SIG-M5 treated with dmso at 0.1 percent for 504 hours (cell line): ENCODE measurements at regions not wholly inside any gene's neighbourhood (a gene's known extent, or its start where the extent isn't known, plus 50 kb on each side); places are given as distances from the start of the nearest gene placed in this dataset.
"Not testable (repeated sequence)": the region's sequence is repeated elsewhere in the genome, so short reads cannot be mapped to it uniquely, and the experiment has no call there.

ENCODE experiments used
- DNase-seq: peaks from one replicate; lab custom pipeline; 2025; ENCODE audit not compliant: unreplicated experiment; lab: John Stamatoyannopoulos, UW

- DNase-seq = no peak
These were observed 498.8 kb downstream of the IRS2 start for GRCh38 chr13:109287553-109287952.

DNA sequence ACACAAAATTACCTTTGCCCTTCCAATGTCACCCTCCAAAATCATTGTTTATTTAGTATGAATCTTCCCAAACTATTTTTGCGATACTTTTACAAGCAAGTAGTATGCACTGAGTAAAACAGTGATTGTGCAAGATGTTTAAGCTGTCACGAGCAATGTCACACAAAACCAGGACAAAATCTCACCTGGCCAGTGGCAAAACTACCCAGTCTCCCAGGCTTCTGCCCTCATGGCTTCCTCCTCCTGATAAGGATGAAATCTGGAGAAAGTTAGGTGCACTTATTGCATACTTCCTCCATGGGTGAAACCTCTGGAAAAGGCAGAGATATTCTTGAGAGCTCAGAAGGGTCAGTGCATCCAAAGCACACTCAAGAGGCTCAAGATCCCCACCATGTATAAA lies 500.8 kb downstream of the IRS2 start:
- no peak for DNase-seq

DNA sequence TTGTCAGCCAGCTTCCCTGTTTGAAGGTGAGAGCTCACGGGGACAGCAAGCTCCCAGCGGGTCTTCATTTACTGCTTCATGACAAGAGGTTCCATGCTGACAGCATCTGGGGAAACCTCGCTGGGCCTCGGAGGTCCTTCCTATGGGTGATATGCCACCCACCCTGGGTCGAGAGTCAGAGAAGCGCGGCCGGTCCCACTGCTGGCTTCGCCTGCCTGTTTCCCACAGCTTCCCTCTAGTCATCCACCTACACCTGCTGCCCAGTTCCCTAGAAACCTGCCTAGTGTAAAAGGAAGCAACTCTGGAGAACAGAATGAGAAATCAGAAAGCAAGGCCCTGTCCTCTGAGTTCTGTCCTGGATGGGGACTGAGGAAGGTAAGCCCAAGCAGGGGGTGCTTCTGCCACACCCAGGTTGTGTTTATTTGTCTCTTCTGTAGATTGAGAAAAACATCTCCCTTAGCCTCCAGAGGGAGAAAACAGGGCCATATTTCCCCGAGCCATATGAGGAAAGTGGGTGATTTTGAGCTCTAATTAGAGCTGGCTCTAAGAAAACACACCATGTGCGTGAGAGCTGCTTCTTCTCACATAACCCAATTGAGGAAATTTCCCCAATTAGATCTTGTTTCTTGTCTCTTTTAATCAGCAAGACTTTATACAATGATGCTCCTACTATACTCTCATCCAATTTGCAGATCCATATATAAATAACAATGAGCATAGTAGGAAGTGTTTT lies 504.3 kb downstream of the IRS2 start:
- DNase-seq = no peak

DNA sequence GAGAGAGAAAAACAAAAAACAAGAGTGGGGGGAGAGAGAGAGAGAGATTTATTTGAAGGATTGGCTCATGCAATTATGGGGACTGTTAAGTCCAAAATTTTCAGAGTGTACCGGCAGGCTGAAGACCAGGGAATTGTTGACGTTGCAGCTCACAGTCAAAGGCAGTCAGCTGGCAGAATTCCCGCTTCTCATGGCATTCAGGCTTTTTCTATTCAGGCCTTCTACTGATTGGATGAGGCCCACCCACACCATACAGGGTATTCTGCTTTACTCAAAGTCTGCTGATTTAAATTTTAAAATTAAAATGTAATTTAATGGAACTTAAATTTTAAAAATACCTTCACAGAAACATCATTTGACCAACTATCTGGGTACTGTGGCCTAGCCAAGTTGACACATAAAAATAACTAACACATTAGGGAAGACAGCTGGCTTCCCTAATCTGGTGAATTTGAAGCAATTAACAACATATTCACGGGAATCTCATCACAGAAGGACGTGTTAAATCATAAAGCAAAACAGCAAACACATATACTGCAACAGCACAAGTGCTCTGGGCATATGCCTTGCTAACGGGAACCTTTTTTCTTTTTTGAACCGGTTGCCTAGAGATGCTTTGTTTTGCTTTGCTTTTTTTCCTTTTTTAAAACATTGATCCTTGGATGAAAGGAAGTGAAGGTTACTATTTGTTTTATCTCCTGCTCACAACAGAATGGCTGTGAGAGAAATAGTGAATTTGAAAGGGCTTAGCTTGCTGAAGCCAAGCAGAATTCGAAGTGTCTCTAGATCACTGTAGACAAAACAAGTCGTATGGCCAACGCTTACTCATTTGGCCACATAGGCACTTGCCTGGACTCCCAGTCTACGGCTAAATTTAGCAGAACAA lies 505.1 kb downstream of the IRS2 start:
- no peak for DNase-seq

GRCh38 chr13:109276261-109276660 lies 510.1 kb downstream of the IRS2 start:
- no peak for DNase-seq

DNA sequence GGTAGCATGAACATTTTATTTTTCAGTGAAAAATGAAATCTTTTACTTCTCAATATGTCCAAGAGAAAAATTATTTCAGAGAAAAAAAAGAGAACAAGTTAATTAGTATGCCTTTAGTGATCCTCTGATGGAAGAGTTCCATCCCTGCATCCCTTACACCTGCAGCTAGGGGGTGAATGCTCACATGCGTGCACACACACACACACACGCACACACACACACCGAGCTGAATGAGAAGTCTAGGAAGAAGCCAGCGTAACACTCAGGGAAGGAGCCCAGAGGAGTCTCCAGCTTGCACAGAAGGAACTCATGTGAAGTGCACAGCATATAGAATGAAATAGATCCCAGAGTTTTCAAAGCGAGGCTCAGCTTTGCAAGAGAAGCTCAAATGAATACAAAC lies 510.5 kb downstream of the IRS2 start:
- no peak for DNase-seq

- DNase-seq = no peak
These were observed 511.1 kb downstream of the IRS2 start for GRCh38 chr13:109275139-109275745.

- no peak for DNase-seq
These were observed 512.1 kb downstream of the IRS2 start for GRCh38 chr13:109274188-109274821.

DNA sequence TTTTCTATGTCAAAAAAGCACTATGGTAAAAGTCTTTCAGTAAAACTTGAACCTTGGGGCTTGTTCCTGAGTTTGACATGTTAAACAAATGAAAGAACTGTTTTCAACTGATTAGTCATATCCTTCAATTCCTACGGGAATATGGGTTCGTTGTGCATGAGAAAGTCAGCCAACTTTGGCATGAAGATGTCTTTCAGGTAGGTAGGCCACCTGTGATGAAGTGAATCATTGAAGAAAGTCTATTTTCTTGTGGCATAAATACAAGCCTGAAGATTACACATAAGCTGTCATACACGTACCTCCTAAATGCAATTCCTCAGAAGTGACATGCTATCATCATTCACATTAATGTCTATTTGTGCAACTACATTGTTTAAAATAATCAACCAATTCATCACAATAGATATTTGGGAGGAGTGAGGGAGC lies 513.0 kb downstream of the IRS2 start:
- DNase-seq = no peak

DNA sequence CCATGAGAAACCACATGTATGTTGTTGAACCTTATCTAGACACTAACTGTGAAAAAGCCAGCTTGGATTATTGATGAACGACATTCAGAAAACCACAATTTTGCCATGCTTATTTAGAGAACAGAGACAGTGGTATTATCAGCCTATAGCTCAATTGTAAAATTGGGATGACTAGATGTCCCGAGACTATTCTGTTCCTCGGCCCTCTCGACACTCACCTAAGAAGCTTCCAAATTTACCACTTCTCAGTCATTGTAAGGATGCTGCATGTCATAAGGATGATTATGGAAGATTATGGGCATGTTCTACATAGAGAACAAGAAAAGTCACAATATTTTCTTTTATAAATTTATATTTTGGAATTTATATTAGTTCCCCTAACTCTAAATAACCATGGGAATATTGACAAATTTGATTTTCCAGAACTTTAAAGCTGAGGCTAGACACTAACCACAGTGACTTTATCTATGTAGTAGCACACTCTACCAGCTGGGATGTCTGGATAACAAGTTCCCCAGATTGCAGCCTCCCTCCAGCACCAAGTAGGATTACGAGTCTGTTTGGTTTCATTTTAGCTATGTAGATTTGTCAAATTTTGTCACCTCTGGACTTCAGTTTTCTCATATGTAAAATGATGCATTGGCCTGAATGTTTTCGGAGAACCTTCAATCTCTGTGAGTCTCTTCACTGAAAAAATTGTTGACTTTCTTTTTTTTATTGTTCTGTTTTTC lies 513.6 kb downstream of the IRS2 start:
- DNase-seq = no peak

DNA sequence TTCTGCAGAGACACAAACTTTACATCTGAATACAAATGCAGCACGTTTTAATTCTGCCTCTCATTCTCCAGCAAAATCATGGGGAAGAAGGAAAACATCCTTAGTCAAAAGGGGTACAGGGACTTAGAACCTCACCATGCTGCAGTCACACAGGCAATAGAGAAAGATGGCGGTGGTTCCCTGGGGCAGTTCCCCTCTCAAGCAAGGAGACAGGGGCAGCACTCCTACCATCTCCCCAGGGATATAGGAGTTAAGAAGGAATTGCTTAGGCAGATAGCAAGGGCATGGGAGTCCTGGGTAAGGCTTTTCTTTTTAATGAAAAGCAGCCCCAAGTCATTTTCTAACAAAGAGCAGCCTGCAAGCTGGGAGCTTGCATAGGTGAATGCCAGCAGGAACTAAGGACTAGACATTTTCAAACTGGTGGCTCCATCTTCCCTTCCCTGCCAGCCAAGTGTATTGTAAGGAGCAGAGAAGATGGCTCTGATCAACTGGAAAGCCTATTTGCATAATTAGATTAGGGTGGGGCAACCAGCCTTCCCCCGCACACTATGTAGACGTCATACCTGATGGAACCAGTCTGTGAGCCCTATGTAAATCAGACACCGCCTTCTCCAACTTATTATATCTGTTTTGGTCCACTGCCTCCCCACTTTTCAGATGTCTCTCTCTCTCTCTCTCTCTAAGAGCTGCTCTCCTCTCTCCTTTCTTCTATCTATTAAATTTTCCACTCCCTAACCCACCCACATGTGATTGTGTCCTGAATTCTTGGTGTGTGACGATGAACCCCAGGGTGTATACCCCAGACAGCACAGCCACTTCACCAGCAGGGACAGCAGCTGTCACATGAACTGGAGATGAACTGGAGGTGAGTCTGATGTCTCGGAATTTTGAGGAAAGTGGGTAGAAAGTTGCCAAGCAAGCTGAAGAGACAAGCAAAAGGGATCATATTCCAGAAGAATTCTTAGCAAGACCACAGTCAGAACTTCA lies 514.5 kb downstream of the IRS2 start:
- no peak for DNase-seq

- DNase-seq = no peak
These were observed 515.3 kb downstream of the IRS2 start for GRCh38 chr13:109271061-109271460.

- not testable (repeated sequence) for DNase-seq
These were observed 517.0 kb downstream of the IRS2 start for GRCh38 chr13:109269381-109269780.

DNA sequence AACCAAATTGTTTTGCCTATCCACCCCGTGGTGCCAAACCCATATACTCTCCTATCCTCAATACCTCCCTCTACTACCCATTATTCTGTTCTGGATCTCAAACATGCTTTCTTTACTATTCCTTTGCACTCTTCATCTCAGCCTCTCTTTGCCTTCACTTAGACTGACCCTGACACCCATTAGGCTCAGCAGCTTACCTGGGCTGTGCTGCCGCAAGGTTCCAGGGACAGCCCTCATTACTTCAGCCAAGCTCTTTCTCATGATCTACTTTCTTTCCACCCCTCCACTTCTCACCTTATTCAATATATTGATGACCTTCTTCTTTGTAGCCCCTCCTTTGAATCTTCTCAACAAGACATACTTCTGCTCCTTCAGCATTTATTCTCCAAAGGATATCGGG lies 517.9 kb downstream of the IRS2 start:
- not testable (repeated sequence) for DNase-seq

DNA sequence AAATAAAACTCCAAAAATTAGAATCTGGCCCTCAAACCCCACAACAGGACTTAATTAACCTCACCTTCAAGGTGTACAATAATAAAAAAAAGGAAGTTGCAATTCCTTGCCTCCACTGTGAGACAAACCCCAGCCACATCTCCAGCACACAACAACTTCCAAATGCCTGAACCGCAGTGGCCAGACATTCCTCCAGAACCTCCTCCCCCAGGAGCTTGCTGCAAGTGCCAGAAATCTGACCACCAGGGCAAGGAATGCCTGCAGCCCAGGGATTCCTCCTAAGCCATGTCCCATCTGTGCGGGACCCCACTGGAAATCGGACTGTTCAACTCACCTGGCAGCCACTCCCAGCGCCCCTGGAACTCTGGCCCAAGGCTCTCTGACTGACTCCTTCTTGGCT lies 519.0 kb downstream of the IRS2 start:
- DNase-seq = not testable (repeated sequence)

DNA sequence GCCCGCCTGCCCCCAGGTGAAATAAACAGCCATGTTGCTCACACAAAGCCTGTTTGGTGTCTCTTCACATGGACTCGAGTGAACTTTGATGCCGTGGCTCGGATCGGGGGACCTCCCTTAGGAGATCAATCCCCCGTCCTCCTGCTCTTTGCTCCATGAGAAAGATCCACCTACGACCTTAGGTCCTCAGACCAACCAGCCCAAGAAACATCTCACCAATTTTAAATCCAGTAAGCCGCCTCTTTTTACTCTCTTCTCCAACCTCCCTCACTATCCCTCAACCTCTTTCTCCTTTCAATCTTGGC lies 521.0 kb downstream of the IRS2 start:
- not testable (repeated sequence) for DNase-seq

DNA sequence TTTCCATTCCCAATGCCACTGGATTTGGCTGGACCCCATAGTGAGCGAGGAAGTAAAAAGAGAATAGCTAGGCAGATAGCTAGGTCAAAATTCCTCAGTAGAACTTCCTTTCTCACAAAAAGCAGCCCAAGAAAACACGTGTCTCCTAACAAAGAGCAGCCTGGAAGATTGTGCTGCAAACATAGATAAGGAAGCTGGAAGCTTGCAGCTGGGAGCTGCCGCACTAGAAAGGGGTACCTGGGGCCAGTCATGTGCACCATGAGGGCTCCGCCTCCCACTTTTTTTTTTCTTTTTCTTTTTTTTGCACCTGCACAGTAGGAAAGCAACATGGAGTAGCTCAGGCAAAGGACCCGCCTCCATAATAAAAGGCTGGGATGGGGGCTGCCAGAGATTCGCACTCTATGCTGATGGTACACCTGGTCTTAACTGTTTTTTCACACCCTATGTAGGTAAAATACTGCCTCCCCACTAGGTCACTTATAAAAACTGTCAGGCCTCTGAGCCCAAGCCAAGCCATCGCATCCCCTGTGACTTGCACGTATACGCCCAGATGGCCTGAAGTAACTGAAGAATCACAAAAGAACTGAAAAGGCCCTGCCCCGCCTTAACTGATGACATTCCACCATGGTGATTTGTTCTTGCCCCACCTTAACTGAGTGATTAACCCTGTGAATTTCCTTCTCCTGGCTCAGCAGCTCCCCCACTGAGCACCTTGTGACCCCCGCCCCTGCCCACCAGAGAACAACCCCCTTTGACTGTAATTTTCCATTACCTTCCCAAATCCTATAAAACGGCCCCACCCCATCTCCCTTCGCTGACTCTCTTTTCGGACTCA lies 521.6 kb downstream of the IRS2 start:
- DNase-seq = not testable (repeated sequence)

DNA sequence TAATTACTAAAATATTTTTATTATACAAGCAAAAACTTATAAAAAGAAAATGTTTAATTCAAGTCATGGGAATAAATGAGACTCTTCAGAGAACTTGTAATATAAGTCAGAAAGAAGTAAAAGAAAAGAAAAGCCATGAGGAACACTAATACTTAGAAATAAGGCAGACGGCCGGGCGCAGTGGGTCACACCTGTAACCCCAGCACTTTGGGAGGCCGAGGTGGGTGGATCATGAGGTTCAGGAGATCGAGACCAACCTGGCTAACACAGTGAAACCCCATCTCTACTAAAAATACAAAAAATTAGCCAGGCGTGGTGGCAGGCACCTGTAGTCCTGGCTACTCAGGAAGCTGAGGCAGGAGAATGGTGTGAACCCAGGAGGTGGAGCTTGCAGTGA lies 528.6 kb downstream of the IRS2 start:
- not testable (repeated sequence) for DNase-seq
